ENCODE measurements at regions not wholly inside any gene's neighbourhood (a gene's known extent, or its start where the extent isn't known, plus 50 kb on each side); places are given as distances from the start of the nearest gene placed in this dataset.

- peaks cover 27% of the 10 kb centered on the region for H3K4me1 ChIP-seq
- WGBS: 74% methylated on average over 1 of the region's 1 CpG
- no peak overlapping the region for H3K4me3 ChIP-seq
- H3K9me3 ChIP-seq: peaks cover 2% of the 10 kb centered on the region
- no peak for DNase-seq (ENCODE audit: low spot score in 2 of 2)
- no peaks in the 10 kb centered on the region for H3K27me3 ChIP-seq
- TF ChIP-seq CTCF (IDR thresholded peaks at IDR 0.05) (no peak), EP300 (IDR thresholded peaks at IDR 0.05) (no peak), POLR2A (IDR thresholded peaks at IDR 0.05) (no peak), POLR2AphosphoS5 (IDR thresholded peaks at IDR 0.05) (no peak)
- H3K27ac ChIP-seq: no peak overlapping the region
- H3K36me3 ChIP-seq: no peaks in the 10 kb centered on the region
Measured at GRCh38 chr1:182139496-182139895, 78.0 kb upstream of the ZNF648 start.

DNA sequence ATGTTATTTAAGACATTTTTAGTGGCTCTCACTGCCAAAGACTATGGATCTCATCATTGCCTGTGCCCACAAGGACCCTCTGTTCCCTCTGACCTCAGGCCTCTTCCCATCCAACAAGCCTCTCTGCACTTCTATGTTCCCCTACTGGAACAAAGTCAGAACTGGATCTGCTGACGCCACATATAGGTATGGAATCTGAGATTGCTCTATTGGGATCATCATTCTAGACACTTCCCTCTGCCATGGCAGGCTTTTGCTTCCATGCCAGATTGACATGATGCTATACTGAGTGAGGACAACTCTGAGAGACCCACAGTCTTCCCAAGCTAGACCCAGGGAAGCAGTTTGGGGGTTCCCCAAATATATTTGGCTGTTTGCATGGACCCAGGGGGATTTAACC, 76.0 kb upstream of the ZNF648 start:
- no peak overlapping the region for H3K4me3 ChIP-seq
- no peaks in the 10 kb centered on the region for H3K36me3 ChIP-seq
- TF ChIP-seq POLR2A (IDR thresholded peaks at IDR 0.05) (no peak), EP300 (IDR thresholded peaks at IDR 0.05) (no peak), POLR2AphosphoS5 (IDR thresholded peaks at IDR 0.05) (no peak)

GRCh38 chr1:182135946-182136345, 74.4 kb upstream of the ZNF648 start:
- H3K27ac ChIP-seq: no peak overlapping the region
- 90% methylated on average over 1 of the region's 1 CpG for WGBS
- H3K36me3 ChIP-seq: no peaks in the 10 kb centered on the region
- no peaks in the 10 kb centered on the region for H3K27me3 ChIP-seq
- no peak for TF ChIP-seq POLR2AphosphoS5 (IDR thresholded peaks at IDR 0.05)
- TF ChIP-seq EP300 (IDR thresholded peaks at IDR 0.05): no peak
- no peak for TF ChIP-seq CTCF (IDR thresholded peaks at IDR 0.05)
- TF ChIP-seq POLR2A (IDR thresholded peaks at IDR 0.05): no peak
- no peak for DNase-seq (ENCODE audit: low spot score in 2 of 2)
- peaks cover 9% of the 10 kb centered on the region for H3K4me1 ChIP-seq
- no peak overlapping the region for H3K4me3 ChIP-seq
- H3K9me3 ChIP-seq: peaks cover 10% of the 10 kb centered on the region

More for the DNA sequence above, 76.0 kb upstream of the ZNF648 start:
- Histone ChIP-seq H3K27ac (no peak overlapping the region), H3K27me3 (no peaks in the 10 kb centered on the region), H3K4me1 (peaks cover 11% of the 10 kb centered on the region), H3K9me3 (peaks cover 10% of the 10 kb centered on the region)
- 100% methylated on average over 1 of the region's 1 CpG for WGBS
- no peak for DNase-seq (ENCODE audit: low spot score in 2 of 2)

DNA sequence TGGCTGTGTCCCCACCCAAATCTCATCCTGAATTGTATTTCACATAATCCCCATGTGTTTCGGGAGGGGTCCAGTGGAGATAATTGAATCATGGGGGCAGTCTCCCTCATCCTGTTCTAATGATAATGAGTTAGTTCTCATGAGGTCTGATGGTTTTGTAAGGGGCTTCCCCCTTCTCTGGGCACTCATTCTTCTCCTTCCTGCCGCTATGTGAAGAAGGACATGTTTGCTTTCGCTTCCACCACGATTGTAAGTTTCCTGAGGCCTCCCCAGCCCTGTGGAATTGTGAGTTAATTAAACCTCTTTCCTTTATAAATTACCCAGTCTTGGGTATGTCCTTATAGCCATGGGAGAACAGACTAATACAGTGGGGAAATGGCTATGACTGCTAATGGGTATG, 72.7 kb upstream of the ZNF648 start:
- 97% methylated on average over 4 of the region's 4 CpGs for WGBS
- no peaks in the 10 kb centered on the region for H3K4me1 ChIP-seq

GRCh38 chr1:182133181-182133580, 71.7 kb upstream of the ZNF648 start:
- no peaks in the 10 kb centered on the region for H3K27me3 ChIP-seq
- WGBS: 94% methylated on average over 7 of the region's 7 CpGs
- no peak for DNase-seq (ENCODE audit: low spot score in 2 of 2)
- H3K36me3 ChIP-seq: no peaks in the 10 kb centered on the region
- no peak overlapping the region for H3K27ac ChIP-seq
- H3K9me3 ChIP-seq: peaks cover 10% of the 10 kb centered on the region
- TF ChIP-seq POLR2A (IDR thresholded peaks at IDR 0.05) (no peak), CTCF (IDR thresholded peaks at IDR 0.05) (no peak), POLR2AphosphoS5 (IDR thresholded peaks at IDR 0.05) (no peak), EP300 (IDR thresholded peaks at IDR 0.05) (no peak)
- H3K4me3 ChIP-seq: no peak overlapping the region
- H3K4me1 ChIP-seq: no peaks in the 10 kb centered on the region

More for the DNA sequence above, 72.7 kb upstream of the ZNF648 start:
- Histone ChIP-seq H3K27ac (no peak overlapping the region), H3K4me3 (no peak overlapping the region), H3K9me3 (peaks cover 10% of the 10 kb centered on the region), H3K36me3 (no peaks in the 10 kb centered on the region), H3K27me3 (no peaks in the 10 kb centered on the region)
- TF ChIP-seq POLR2A (IDR thresholded peaks at IDR 0.05) (no peak), POLR2AphosphoS5 (IDR thresholded peaks at IDR 0.05) (no peak), EP300 (IDR thresholded peaks at IDR 0.05) (no peak), CTCF (IDR thresholded peaks at IDR 0.05) (no peak)
- no peak for DNase-seq (ENCODE audit: low spot score in 2 of 2)

- no peak for DNase-seq (ENCODE audit: low spot score in 2 of 2)
- TF ChIP-seq CTCF (IDR thresholded peaks at IDR 0.05) (no peak), POLR2AphosphoS5 (IDR thresholded peaks at IDR 0.05) (no peak), POLR2A (IDR thresholded peaks at IDR 0.05) (no peak), EP300 (IDR thresholded peaks at IDR 0.05) (no peak)
- H3K4me1 ChIP-seq: no peaks in the 10 kb centered on the region
- H3K36me3 ChIP-seq: no peaks in the 10 kb centered on the region
- 71% methylated on average over 9 of the region's 9 CpGs for WGBS
- H3K27ac ChIP-seq: no peak overlapping the region
- no peaks in the 10 kb centered on the region for H3K27me3 ChIP-seq
- H3K9me3 ChIP-seq: peaks cover 7% of the 10 kb centered on the region
- H3K4me3 ChIP-seq: no peak overlapping the region
Measured at GRCh38 chr1:182129398-182129797, 67.9 kb upstream of the ZNF648 start.
